Amniotic epithelial cell (primary cell): ENCODE measurements at regions not wholly inside any gene's neighbourhood (a gene's known extent, or its start where the extent isn't known, plus 50 kb on each side); places are given as distances from the start of the nearest gene placed in this dataset.

ENCODE experiments used
- DNase-seq: peaks from one replicate; pipeline ENCODE4 v3.0.0-alpha.2; 2010; ENCODE audit warnings: low read depth

DNA sequence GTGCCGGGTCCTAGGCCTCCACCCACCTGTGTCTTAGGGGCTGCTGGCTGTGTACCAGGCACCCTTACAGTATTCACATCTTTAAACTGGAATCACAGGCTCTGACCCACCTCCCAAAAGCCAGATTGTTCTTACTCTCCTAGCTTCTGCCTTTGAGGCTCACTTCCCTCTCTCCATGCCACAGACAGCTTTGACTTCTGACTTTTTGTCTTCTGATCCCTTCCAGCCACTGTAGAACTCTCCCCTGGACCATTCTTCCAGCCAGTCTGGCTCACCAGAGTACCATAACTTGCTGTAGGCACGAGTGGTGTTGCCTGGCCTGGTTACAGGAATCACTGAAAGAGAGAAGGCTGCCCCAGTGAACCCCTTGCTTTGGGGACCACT is 58.1 kb upstream of the STUM start:
- DNase-seq, result no peak

- DNase-seq, result no peak
Measured at GRCh38 chr1:226491093-226491850, 57.3 kb upstream of the STUM start.

GRCh38 chr1:226492426-226493137 is 56.0 kb upstream of the STUM start:
- DNase-seq, result no peak

DNA sequence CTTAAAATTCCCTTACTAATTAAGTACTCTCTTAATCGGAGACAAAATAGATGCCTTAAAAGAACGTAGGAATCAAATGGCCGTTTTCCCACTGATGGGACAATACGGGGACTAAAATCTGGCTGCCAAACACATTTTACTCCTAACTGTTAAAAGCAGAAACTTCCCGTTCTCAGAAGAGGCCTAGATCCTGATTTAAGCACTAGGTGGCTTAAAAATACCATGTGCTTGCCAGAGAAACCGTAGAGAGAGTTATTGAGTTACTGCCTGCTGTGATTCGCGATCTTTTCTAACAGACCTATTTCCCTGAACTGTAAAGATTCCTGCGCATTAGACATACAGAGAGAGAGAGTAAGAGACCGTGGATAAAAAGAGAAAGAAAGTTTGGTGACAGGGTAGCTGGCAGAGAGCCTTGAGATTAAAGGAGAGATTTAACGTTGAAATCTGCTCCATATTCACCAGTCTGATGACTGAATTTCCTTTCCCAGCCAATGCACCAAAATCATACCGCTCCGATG is 54.4 kb upstream of the STUM start:
- DNase-seq, result no peak

DNA sequence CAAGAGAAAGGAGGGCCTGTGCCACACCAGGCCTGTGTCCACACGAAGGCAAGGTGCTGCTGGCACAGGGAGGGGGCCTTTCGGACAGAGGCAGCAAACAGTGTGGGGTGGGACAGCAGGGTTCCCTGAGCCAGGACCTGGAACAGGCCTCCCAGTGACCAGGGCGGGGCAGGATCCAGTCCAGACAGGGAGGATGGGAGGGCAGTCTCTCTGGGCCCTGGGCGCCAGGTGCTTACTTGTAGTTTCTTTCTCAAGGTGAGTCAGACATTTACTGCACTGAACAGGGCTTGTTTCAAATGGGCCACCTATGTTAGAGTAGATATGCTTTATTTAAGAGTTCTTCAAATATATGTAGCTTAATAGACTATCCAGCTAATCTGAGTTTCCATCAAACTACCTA is 52.8 kb upstream of the STUM start:
- no peak for DNase-seq

DNA sequence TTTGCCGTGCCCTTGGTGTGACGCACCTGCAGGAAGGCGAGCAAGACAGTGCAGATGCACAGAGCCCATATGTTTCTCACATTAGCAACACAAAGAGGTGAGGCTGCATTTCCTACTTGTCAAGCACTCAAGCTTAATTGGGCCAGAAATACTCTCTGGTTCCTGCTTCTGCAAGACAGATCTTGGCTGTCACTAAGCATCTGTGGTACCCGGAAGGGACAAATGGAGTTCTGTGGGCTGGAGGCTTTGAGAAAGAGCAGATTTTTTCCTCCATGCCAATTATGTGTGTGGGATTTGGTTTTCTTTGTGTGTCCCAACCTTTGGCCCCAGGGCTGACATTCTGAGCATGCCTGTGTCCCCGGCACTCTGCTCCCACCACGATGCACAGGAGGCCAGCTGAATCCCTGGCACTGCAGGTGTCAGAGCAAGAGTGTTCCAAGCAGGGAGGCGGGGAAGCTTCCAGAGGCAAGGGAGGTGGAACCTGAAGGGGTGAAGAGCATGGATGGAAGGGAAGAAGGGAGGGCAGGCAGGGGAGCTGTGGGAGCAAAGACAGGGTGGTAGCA is 52.0 kb upstream of the STUM start:
- no peak for DNase-seq

- no peak for DNase-seq
Measured at GRCh38 chr1:226497276-226497833, 51.2 kb upstream of the STUM start.

DNA sequence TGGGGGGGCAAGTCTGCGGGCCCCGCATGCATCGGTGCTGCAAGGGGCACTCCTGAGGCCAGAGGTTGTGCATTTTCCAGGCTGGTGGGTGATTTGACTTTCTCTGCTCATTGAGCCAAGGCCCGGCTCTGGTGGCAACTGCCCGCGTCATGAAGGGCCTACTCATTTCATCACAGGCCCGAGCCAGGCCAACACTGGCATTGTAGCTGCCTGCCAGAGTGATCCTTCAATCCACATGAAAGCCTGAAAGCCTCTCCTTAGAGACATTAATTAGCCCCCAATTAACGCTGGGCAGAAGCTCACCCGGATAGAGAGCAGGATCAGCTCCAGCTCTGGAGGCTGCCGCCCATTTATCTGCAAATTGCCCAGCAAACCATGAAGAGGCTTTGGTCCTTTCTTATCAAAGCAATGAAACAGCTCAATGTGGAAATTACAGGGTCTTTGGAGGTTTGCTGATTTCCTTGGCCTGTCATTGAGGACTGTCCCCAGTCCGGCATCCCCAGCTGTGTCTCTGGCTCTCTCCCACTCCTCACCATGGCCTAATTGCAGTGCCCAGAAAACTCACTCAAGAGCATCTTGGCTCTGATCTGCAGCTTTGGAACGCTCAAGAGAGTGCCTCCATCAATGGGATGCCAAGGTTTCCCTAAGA is 50.4 kb upstream of the STUM start:
- no peak for DNase-seq

DNA sequence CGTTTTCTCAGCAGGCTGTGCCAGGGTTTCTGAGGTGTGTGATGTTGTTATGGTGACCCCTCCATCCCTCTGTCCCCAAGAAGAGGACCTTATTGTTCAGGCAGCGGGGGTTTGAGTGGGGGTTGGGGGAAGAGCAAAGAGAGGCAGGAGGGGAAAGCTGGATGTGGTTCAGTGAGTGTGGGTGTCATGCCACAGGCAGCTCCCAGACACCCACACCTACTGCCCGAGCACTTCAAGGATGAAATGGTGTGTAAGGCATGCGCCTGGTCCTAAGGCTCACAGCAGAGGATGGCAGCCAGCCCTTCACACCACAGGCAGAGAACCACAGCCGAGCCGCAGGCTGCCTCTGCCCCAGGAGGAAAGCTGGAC is 49.9 kb upstream of the STUM start:
- DNase-seq, result no peak
